ENCODE measurements at regions not wholly inside any gene's neighbourhood (a gene's known extent, or its start where the extent isn't known, plus 50 kb on each side); places are given as distances from the start of the nearest gene placed in this dataset.

DNA sequence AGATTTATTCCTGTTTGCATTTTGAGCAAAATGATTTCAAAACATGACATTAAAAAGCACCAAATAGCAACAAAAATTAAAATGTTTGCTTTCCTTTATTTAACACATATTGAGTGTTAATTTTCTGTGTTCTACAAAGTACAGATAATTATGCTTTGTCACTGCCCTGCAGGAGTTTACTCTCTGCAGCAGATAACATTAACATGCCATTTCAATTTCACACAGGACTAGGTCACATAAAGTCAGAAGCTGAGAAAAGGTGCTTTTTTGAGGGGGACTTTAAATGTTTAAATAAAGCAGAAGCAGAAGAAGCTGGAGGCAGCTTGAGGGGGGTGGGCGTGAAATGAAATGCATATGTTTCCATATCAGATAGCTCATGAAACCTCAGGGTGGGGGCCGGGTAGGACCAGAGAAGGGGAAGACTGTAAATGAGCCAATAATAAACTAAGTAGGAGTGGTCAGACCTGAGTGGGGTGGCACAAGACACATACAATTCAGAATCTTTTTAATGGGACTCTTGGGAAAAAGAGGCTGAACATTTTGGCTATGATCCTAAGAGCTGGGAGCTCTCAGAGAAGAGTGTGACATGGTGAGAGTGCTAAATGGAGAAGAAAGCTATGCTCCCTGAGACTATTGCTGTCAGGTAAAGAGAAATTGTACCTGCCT is 387.5 kb downstream of the FAM170A start:
- Mint-ChIP-seq H3K27me3 (ENCODE audit: unreplicated experiment) (no peaks in the 10 kb centered on the region), H3K4me1 (ENCODE audit: low read depth, unreplicated experiment) (peaks cover 13% of the 10 kb centered on the region), H3K27ac (ENCODE audit: unreplicated experiment) (no peak overlapping the region), H3K9me3 (ENCODE audit: low read depth, unreplicated experiment) (peaks cover 8% of the 10 kb centered on the region), H3K4me3 (ENCODE audit: low read depth, unreplicated experiment) (no peak overlapping the region), H3K36me3 (ENCODE audit: insufficient read depth, unreplicated experiment) (no peaks in the 10 kb centered on the region)
- no peak for TF ChIP-seq CTCF (IDR thresholded peaks at IDR 0.05; ENCODE audit: unreplicated experiment)
- intact Hi-C loops (cut with micrococcal nuclease; ENCODE audit: unreplicated experiment): no loop called here
- no peak for DNase-seq
- CTCF ChIA-PET: no interaction called here
- no TSS peak for BruUV-seq (replicated peaks)

DNA sequence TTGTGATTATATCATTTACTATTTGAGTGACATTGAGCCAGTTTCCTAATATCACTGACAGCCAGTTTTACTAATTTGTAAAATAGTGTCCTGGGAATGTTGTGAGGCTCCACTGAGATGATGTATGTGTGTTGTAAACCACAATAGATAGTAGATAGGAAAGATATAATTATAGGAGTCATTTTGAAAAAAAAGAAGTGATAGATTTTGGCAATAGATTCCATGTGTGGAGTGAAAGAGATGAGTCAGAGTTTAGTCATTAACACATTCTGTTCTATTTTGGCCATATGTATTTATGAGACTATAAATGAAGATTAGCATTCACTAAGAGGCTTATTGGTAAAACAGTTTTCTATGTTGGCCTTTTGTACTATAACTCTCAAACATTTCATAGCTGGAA is 388.2 kb downstream of the FAM170A start:
- CTCF ChIA-PET: no interaction called here

DNA sequence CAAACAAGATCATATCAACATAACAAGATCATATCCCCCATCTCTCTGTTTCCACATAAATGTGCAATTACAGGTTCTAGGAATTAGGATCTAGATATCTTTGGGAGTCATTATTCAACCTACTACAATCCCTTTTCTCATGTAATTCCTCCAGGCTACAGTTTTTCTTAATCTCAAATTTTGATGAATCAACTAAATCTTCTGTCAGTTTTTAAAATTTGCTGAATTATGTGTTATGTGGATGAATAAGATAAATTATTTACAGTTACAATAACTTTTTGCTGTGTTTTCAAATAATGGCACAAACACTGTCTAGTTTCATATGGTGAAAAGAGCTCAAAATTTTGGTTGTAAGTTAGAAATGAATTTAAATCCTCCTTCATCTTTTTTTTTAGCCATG is 405.8 kb downstream of the FAM170A start:
- DNase-seq: no peak
- no peaks in the 10 kb centered on the region for H3K4me1 Mint-ChIP-seq (ENCODE audit: low read depth, unreplicated experiment)
- peaks cover 5% of the 10 kb centered on the region for H3K9me3 Mint-ChIP-seq (ENCODE audit: low read depth, unreplicated experiment)
- no peaks in the 10 kb centered on the region for H3K36me3 Mint-ChIP-seq (ENCODE audit: insufficient read depth, unreplicated experiment)
- CTCF ChIA-PET: no interaction called here
- BruUV-seq (replicated peaks): no TSS peak
- no peak for TF ChIP-seq CTCF (IDR thresholded peaks at IDR 0.05; ENCODE audit: unreplicated experiment)
- H3K27me3 Mint-ChIP-seq (ENCODE audit: unreplicated experiment): no peaks in the 10 kb centered on the region
- H3K4me3 Mint-ChIP-seq (ENCODE audit: low read depth, unreplicated experiment): no peak overlapping the region
- intact Hi-C loops (cut with micrococcal nuclease; ENCODE audit: unreplicated experiment): no loop called here
- H3K27ac Mint-ChIP-seq (ENCODE audit: unreplicated experiment): no peak overlapping the region

More for the DNA sequence above, 388.2 kb downstream of the FAM170A start:
- peaks cover 13% of the 10 kb centered on the region for H3K4me1 Mint-ChIP-seq (ENCODE audit: low read depth, unreplicated experiment)
- intact Hi-C loops (cut with micrococcal nuclease; ENCODE audit: unreplicated experiment): no loop called here
- BruUV-seq (replicated peaks): no TSS peak
- no peak for DNase-seq
- H3K4me3 Mint-ChIP-seq (ENCODE audit: low read depth, unreplicated experiment): no peak overlapping the region
- no peaks in the 10 kb centered on the region for H3K27me3 Mint-ChIP-seq (ENCODE audit: unreplicated experiment)
- peaks cover 8% of the 10 kb centered on the region for H3K9me3 Mint-ChIP-seq (ENCODE audit: low read depth, unreplicated experiment)
- no peak overlapping the region for H3K27ac Mint-ChIP-seq (ENCODE audit: unreplicated experiment)
- H3K36me3 Mint-ChIP-seq (ENCODE audit: insufficient read depth, unreplicated experiment): no peaks in the 10 kb centered on the region
- no peak for TF ChIP-seq CTCF (IDR thresholded peaks at IDR 0.05; ENCODE audit: unreplicated experiment)

DNA sequence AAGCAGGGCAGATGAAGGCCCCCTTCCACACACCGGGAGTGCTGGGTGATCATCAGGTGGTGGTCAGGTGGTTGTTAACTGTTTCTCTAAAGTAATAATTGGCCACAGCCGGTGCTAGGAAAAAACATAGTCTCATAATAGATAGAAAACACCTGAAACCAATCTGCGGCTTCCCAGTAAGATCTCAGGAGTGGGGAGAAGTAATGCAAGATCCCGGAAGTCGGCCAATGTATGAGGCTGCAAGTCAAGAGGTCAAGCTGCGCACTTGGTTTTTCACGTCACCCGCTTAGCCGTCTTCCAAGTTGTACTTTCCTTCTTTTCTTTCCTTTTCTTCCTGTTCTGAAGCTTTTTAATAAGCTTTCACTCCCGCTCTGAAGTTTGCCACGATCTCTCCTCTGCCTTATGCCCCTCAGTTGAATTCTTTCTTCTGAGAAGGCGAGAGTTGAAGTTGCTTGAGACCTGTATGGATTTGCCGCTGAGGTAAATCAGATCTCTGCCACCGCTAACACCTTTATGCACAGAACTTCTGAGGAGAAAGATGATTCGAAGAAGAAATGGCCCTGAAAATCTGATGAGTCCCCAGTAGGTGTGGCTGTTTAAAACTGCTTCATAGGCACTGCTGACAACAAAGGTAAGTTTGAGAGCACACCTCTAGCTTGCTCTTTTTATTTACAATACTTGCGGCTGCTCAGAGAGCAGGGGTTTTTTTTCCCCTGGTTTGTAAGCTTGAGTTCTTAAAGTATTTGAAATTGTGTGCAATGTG is 406.6 kb downstream of the FAM170A start:
- Mint-ChIP-seq H3K27ac (ENCODE audit: unreplicated experiment) (no peak overlapping the region), H3K4me3 (ENCODE audit: low read depth, unreplicated experiment) (no peak overlapping the region), H3K9me3 (ENCODE audit: low read depth, unreplicated experiment) (peaks cover 5% of the 10 kb centered on the region), H3K27me3 (ENCODE audit: unreplicated experiment) (no peaks in the 10 kb centered on the region), H3K36me3 (ENCODE audit: insufficient read depth, unreplicated experiment) (no peaks in the 10 kb centered on the region), H3K4me1 (ENCODE audit: low read depth, unreplicated experiment) (no peaks in the 10 kb centered on the region)
- CTCF ChIA-PET: no interaction called here
- intact Hi-C loops (cut with micrococcal nuclease; ENCODE audit: unreplicated experiment): no loop called here
- no peak for TF ChIP-seq CTCF (IDR thresholded peaks at IDR 0.05; ENCODE audit: unreplicated experiment)
- no TSS peak for BruUV-seq (replicated peaks)
- DNase-seq: no peak
